WI38 (cell line): ENCODE measurements at regions not wholly inside any gene's neighbourhood (a gene's known extent, or its start where the extent isn't known, plus 50 kb on each side); places are given as distances from the start of the nearest gene placed in this dataset.
A peak's percentile ranks its signal among the peaks of the same experiment; 100 is the strongest.

Experiments used
- H3K4me3 ChIP-seq: 2 replicates; pipeline ENCODE4 v1.5.1; 2011; ENCODE audit warnings: low read depth, mild to moderate bottlenecking, control low read depth, low read length
- TF ChIP-seq, protein P1 (sequence below): IDR thresholded peaks from 2 replicates; pipeline ENCODE4 v1.5.1; 2012; ENCODE audit warnings: low read depth, mild to moderate bottlenecking, control low read depth, low read length

DNA sequence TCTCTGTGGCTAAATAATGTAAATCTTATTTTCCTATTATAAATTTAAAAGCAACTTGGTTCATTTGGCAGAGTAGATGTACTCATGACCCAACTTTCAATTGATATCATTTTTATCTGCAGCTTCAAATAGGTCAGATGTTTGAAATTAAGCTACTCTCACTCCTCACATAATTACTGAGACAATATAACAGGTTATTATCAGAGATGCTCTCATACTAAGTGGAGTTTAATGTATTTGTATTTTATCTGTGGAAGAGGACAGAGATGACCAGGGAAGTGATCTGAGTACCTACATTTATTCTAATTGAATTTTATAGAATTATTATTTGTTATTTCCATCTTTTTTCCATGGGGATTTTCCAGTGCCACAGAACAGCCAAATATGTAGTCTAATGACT, 177.4 kb upstream of the PRLR start:
- TF ChIP-seq, protein P1, sequence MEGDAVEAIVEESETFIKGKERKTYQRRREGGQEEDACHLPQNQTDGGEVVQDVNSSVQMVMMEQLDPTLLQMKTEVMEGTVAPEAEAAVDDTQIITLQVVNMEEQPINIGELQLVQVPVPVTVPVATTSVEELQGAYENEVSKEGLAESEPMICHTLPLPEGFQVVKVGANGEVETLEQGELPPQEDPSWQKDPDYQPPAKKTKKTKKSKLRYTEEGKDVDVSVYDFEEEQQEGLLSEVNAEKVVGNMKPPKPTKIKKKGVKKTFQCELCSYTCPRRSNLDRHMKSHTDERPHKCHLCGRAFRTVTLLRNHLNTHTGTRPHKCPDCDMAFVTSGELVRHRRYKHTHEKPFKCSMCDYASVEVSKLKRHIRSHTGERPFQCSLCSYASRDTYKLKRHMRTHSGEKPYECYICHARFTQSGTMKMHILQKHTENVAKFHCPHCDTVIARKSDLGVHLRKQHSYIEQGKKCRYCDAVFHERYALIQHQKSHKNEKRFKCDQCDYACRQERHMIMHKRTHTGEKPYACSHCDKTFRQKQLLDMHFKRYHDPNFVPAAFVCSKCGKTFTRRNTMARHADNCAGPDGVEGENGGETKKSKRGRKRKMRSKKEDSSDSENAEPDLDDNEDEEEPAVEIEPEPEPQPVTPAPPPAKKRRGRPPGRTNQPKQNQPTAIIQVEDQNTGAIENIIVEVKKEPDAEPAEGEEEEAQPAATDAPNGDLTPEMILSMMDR: no peak
- no peak overlapping the region for H3K4me3 ChIP-seq

DNA sequence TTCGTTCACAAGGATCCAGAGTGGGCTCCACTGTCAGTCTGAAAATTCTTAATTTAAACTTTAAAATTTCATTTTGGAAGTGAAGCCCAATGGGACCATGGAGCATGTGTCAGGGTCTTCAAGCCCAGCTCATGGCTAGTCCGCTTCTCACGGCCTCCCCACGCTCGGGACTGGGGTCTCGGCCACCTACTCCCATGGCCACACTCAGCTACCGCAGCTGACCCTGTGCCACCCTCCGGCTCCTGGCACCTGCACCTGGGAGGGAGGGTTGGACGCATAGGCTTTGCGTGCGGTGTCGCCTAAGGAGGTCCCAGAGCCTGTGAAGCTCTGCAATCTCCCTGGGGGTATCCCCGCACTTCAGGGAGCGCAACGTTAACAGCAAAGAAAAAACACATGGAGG, 175.7 kb upstream of the PRLR start:
- TF ChIP-seq, protein P1: no peak
- H3K4me3 ChIP-seq: no peak overlapping the region

- TF ChIP-seq, protein P1: no peak
- peak overlapping the region; percentile 21; the same call in 1 of the 2 replicates for H3K4me3 ChIP-seq
Observed at GRCh38 chr5:35404701-35405100, 174.4 kb upstream of the PRLR start.

GRCh38 chr5:35393901-35394300, 163.6 kb upstream of the PRLR start:
- no peak overlapping the region for H3K4me3 ChIP-seq
- TF ChIP-seq, protein P1: no peak

DNA sequence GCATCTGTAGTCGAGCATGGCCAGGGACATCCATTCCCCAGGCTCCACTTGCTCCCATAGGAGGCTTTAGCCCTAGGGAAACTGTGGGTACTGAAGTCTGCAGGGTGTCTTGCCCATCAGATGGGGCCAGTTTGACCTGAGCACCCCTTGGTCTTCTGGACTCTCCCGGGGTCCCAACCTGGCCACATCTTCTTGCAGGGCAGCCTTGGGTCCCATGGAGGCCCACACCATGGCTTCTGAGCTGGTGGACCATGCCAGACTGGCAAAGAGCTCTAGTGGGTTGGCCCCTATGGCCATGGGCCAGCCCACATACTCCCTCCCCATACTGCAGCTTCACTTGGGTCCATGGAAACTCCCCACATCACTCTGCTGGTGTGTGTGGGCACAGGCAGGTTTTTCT, 154.4 kb upstream of the PRLR start:
- H3K4me3 ChIP-seq: no peak overlapping the region
- TF ChIP-seq, protein P1: no peak

- TF ChIP-seq, protein P1: no peak
- no peak overlapping the region for H3K4me3 ChIP-seq
Observed at GRCh38 chr5:35383041-35383440, 152.8 kb upstream of the PRLR start.

GRCh38 chr5:35377653-35378052, 147.4 kb upstream of the PRLR start:
- TF ChIP-seq, protein P1: no peak
- no peak overlapping the region for H3K4me3 ChIP-seq
